ENCODE measurements at regions not wholly inside any gene's neighbourhood (a gene's known extent, or its start where the extent isn't known, plus 50 kb on each side); places are given as distances from the start of the nearest gene placed in this dataset.
"Not testable (repeated sequence)": the region's sequence is repeated elsewhere in the genome, so short reads cannot be mapped to it uniquely, and the experiment has no call there.

GRCh38 chr5:97991236-97991635 lies 782.2 kb upstream of the RGMB start:
- no peaks in the 10 kb centered on the region for H3K27me3 Mint-ChIP-seq
- no peak overlapping the region for H3K27ac Mint-ChIP-seq
- DNase-seq (no peak), ATAC-seq (no peak)
- H3K9me3 Mint-ChIP-seq (ENCODE audit: low read depth), result peaks cover 6% of the 10 kb centered on the region
- H3K4me1 Mint-ChIP-seq, result no peaks in the 10 kb centered on the region
- intact Hi-C loops (cut with DNase I, micrococcal nuclease), result no loop called here
- H3K36me3 Mint-ChIP-seq (ENCODE audit: low read depth), result no peaks in the 10 kb centered on the region
- ChIA-PET CTCF (no interaction called here), POLR2A (no interaction called here)
- no peak overlapping the region for H3K4me3 Mint-ChIP-seq

DNA sequence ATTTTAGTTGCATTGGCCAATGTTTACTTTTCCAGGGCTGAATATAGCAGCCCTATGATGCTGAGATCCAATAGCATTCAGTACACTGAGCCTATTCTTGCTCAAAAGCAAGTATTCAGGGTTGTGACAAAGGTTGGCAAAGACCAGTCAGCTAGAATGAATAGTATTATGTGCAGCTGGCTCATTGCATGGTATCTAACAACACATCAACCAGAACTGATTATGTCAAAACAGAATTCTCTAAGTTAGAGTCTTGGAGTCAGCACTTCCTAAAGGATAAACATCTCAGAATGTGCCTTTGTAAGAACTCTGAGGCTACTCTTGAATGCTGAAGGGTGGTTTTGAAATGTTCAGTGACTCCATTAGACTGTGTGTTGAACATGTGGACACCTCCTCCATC lies 774.5 kb upstream of the RGMB start:
- Mint-ChIP-seq H3K9me3 (ENCODE audit: low read depth) (peaks cover 3% of the 10 kb centered on the region), H3K4me3 (no peak overlapping the region), H3K36me3 (ENCODE audit: low read depth) (no peaks in the 10 kb centered on the region), H3K4me1 (no peaks in the 10 kb centered on the region), H3K27me3 (no peaks in the 10 kb centered on the region), H3K27ac (no peak overlapping the region)
- DNase-seq, result no peak
- CTCF ChIA-PET, result interaction anchor here (0.9 kb wide), 1 partner anchor 277 kb away, joined by 3 read pairs; no protein-coding TSS in a partner anchor
- POLR2A ChIA-PET, result no interaction called here
- intact Hi-C loops (cut with DNase I, micrococcal nuclease), result no loop called here
- ATAC-seq, result no peak

DNA sequence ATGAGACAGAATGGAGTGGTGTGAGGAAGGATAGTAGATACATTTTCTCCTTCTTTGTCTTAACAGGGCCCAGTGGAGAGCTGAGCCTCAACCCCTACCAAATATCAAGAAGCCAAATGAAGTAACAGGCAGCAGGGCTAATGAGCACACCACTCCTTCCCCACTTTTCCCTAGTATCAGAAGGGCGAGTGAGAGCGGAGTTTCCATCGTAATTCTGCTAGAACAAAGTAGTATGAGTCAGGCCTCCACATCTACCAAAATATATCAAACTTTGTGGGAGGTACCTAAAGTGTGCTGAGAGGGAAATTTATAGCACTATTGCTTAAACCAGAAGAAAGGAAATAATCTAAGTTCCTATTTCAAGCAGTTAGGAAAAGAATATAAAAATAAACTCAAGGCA lies 769.0 kb upstream of the RGMB start:
- intact Hi-C loops (cut with DNase I, micrococcal nuclease), result no loop called here
- H3K27me3 Mint-ChIP-seq, result no peaks in the 10 kb centered on the region
- POLR2A ChIA-PET, result no interaction called here
- no peak for ATAC-seq
- no peaks in the 10 kb centered on the region for H3K4me1 Mint-ChIP-seq
- no peak for DNase-seq
- H3K9me3 Mint-ChIP-seq (ENCODE audit: low read depth), result no peaks in the 10 kb centered on the region
- H3K4me3 Mint-ChIP-seq, result no peak overlapping the region
- no peak overlapping the region for H3K27ac Mint-ChIP-seq
- H3K36me3 Mint-ChIP-seq (ENCODE audit: low read depth), result no peaks in the 10 kb centered on the region
- CTCF ChIA-PET, result no interaction called here

DNA sequence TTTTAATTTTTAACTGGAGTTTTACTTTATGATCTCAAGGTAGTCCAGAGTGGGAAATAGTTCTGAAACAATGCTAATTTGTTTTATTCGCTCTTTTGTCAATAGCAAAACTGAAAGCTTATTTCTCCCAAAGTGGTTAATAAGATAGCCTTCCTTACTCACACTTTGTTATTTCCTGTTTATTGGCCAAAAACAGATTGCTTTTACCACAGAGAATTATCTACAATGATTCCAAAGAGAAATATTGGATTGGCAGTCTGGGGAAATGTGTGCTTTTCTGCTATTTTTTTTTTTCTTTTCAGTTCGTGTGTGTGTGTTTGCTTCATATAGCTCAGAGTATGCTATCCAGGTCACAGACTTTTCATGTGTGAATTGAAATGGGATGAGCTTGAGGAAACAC lies 756.7 kb upstream of the RGMB start:
- H3K36me3 Mint-ChIP-seq (ENCODE audit: low read depth), result no peaks in the 10 kb centered on the region
- DNase-seq (no peak), ATAC-seq (no peak)
- no peak overlapping the region for H3K4me3 Mint-ChIP-seq
- H3K9me3 Mint-ChIP-seq (ENCODE audit: low read depth), result no peaks in the 10 kb centered on the region
- H3K27ac Mint-ChIP-seq, result no peak overlapping the region
- H3K4me1 Mint-ChIP-seq, result no peaks in the 10 kb centered on the region
- intact Hi-C loops (cut with DNase I, micrococcal nuclease), result no loop called here
- CTCF ChIA-PET, result interaction anchor here (0.6 to 1.1 kb wide), 2 partner anchors 27 to 779 kb away, joined by 3 to 5 read pairs; no protein-coding TSS in a partner anchor
- POLR2A ChIA-PET, result no interaction called here
- no peaks in the 10 kb centered on the region for H3K27me3 Mint-ChIP-seq

GRCh38 chr5:98030273-98030672 lies 743.2 kb upstream of the RGMB start:
- POLR2A ChIA-PET; intact Hi-C loops (cut with DNase I, micrococcal nuclease); H3K9me3 Mint-ChIP-seq (ENCODE audit: low read depth); ATAC-seq; DNase-seq; H3K27ac Mint-ChIP-seq; CTCF ChIA-PET; H3K27me3 Mint-ChIP-seq; H3K36me3 Mint-ChIP-seq (ENCODE audit: low read depth); H3K4me3 Mint-ChIP-seq; H3K4me1 Mint-ChIP-seq: not testable (repeated sequence)

- DNase-seq; H3K4me1 Mint-ChIP-seq; H3K9me3 Mint-ChIP-seq (ENCODE audit: low read depth); H3K4me3 Mint-ChIP-seq; CTCF ChIA-PET; POLR2A ChIA-PET; ATAC-seq; H3K36me3 Mint-ChIP-seq (ENCODE audit: low read depth); H3K27ac Mint-ChIP-seq; H3K27me3 Mint-ChIP-seq; intact Hi-C loops (cut with DNase I, micrococcal nuclease): not testable (repeated sequence)
Measured at GRCh38 chr5:98031036-98031435, 742.4 kb upstream of the RGMB start.

DNA sequence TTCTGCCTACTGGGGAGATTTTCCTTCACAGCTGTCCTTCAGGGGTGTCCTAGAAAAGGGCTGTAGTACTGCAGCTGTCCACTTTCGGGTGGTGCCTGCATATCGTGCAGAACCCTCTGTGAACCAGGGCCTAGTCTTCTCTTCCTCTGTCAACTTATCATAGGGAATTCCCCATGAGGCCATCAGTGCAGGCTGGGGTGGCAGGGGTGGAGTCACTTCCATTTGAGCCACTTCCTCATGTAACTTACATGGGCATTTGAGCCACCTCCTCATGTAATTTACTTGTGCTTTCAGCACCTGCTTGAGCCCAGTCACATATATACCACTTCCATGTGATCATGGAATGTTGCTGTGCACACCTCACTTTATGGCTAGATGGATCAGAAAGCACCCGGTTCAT lies 742.0 kb upstream of the RGMB start:
- CTCF ChIA-PET, result no interaction called here
- no peaks in the 10 kb centered on the region for H3K27me3 Mint-ChIP-seq
- no peak overlapping the region for H3K27ac Mint-ChIP-seq
- H3K4me1 Mint-ChIP-seq, result no peaks in the 10 kb centered on the region
- H3K36me3 Mint-ChIP-seq (ENCODE audit: low read depth), result no peaks in the 10 kb centered on the region
- H3K9me3 Mint-ChIP-seq (ENCODE audit: low read depth), result no peaks in the 10 kb centered on the region
- POLR2A ChIA-PET, result no interaction called here
- no peak for ATAC-seq
- H3K4me3 Mint-ChIP-seq, result no peak overlapping the region
- intact Hi-C loops (cut with DNase I, micrococcal nuclease), result no loop called here
- DNase-seq, result no peak

GRCh38 chr5:98031926-98032325 lies 741.5 kb upstream of the RGMB start:
- Mint-ChIP-seq H3K4me3 (no peak overlapping the region), H3K27ac (no peak overlapping the region), H3K4me1 (no peaks in the 10 kb centered on the region), H3K27me3 (no peaks in the 10 kb centered on the region), H3K36me3 (ENCODE audit: low read depth) (no peaks in the 10 kb centered on the region), H3K9me3 (ENCODE audit: low read depth) (no peaks in the 10 kb centered on the region)
- DNase-seq (no peak), ATAC-seq (no peak)
- intact Hi-C loops (cut with DNase I, micrococcal nuclease), result no loop called here
- ChIA-PET POLR2A (no interaction called here), CTCF (no interaction called here)

GRCh38 chr5:98041661-98042060 lies 731.8 kb upstream of the RGMB start:
- Mint-ChIP-seq H3K27ac (no peak overlapping the region), H3K4me1 (no peaks in the 10 kb centered on the region), H3K9me3 (ENCODE audit: low read depth) (no peaks in the 10 kb centered on the region), H3K27me3 (no peaks in the 10 kb centered on the region), H3K36me3 (ENCODE audit: low read depth) (no peaks in the 10 kb centered on the region), H3K4me3 (no peak overlapping the region)
- no peak for ATAC-seq
- ChIA-PET POLR2A (no interaction called here), CTCF (interaction anchor here (0.6 kb wide), 1 partner anchor 342 kb away, joined by 3 read pairs; no protein-coding TSS in a partner anchor)
- intact Hi-C loops (cut with DNase I, micrococcal nuclease), result no loop called here
- DNase-seq, result no peak

DNA sequence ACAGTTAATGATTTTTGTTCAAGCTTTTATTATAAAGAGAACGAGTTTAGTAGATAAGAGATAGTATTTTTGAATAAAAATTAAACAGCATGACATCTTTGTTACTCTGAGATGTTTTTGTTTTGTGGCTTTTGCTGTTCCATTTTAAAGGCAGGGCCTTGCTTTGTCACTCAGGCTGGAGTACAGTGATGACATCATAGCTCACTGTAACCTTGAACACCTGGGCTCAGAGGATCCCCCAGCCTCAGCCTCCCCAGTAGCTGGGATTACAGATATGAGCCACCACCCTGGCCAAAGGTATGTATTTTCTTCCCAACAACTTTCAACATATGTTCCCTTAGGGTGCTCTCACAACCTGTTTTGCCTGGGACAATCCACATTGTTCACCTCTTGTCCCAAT lies 730.9 kb upstream of the RGMB start:
- POLR2A ChIA-PET, result no interaction called here
- no peak overlapping the region for H3K27ac Mint-ChIP-seq
- H3K4me1 Mint-ChIP-seq, result no peaks in the 10 kb centered on the region
- H3K9me3 Mint-ChIP-seq (ENCODE audit: low read depth), result no peaks in the 10 kb centered on the region
- no peak overlapping the region for H3K4me3 Mint-ChIP-seq
- DNase-seq (no peak), ATAC-seq (no peak)
- H3K36me3 Mint-ChIP-seq (ENCODE audit: low read depth), result no peaks in the 10 kb centered on the region
- no peaks in the 10 kb centered on the region for H3K27me3 Mint-ChIP-seq
- CTCF ChIA-PET, result no interaction called here
- intact Hi-C loops (cut with DNase I, micrococcal nuclease), result no loop called here

- POLR2A ChIA-PET, result no interaction called here
- intact Hi-C loops (cut with DNase I, micrococcal nuclease), result no loop called here
Measured at GRCh38 chr5:98042961-98043360, 730.5 kb upstream of the RGMB start.

DNA sequence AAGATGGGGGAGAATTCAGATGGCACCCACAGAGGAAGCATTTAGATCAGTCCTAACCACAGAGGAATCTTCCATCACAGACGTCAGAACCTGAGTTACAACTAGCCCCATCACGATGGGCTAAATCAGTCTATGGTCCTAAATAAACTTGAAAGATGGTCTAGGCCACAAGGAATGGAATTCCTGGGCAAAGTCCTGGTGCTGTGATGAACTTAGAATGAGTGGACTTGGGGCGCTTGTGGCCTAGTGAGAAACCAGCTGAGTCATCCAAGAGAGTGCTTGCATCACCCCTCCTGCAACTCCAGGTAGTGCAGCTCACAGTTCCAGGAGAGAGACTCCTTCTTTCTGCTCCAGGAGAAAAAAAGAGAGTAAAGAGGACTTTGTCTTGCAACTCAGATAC lies 722.9 kb upstream of the RGMB start:
- H3K27me3 Mint-ChIP-seq, result peaks cover 2% of the 10 kb centered on the region
- DNase-seq, result no peak
- H3K36me3 Mint-ChIP-seq (ENCODE audit: low read depth), result no peaks in the 10 kb centered on the region
- no peak overlapping the region for H3K4me3 Mint-ChIP-seq
- ChIA-PET CTCF (no interaction called here), POLR2A (no interaction called here)
- no peak overlapping the region for H3K27ac Mint-ChIP-seq
- no peak for ATAC-seq
- H3K4me1 Mint-ChIP-seq, result no peaks in the 10 kb centered on the region
- H3K9me3 Mint-ChIP-seq (ENCODE audit: low read depth), result no peaks in the 10 kb centered on the region
- intact Hi-C loops (cut with DNase I, micrococcal nuclease), result no loop called here

More at GRCh38 chr5:98042961-98043360, 730.5 kb upstream of the RGMB start:
- no peak for DNase-seq
- ATAC-seq, result no peak
- Mint-ChIP-seq H3K4me1 (no peaks in the 10 kb centered on the region), H3K27me3 (no peaks in the 10 kb centered on the region), H3K9me3 (ENCODE audit: low read depth) (no peaks in the 10 kb centered on the region), H3K36me3 (ENCODE audit: low read depth) (no peaks in the 10 kb centered on the region), H3K4me3 (no peak overlapping the region), H3K27ac (no peak overlapping the region)
- CTCF ChIA-PET, result interaction anchor here (0.9 kb wide), 1 partner anchor 26 kb away, joined by 3 read pairs; no protein-coding TSS in a partner anchor

GRCh38 chr5:98053170-98053569 lies 720.3 kb upstream of the RGMB start:
- no peak for ATAC-seq
- POLR2A ChIA-PET, result no interaction called here
- DNase-seq, result no peak
- intact Hi-C loops (cut with DNase I, micrococcal nuclease), result no loop called here
- Mint-ChIP-seq H3K27me3 (peaks cover 2% of the 10 kb centered on the region), H3K36me3 (ENCODE audit: low read depth) (no peaks in the 10 kb centered on the region), H3K27ac (no peak overlapping the region), H3K9me3 (ENCODE audit: low read depth) (no peaks in the 10 kb centered on the region), H3K4me3 (no peak overlapping the region), H3K4me1 (no peaks in the 10 kb centered on the region)
- CTCF ChIA-PET, result no interaction called here
